Adrenal gland (tissue), 5 donors: ENCODE measurements at regions not wholly inside any gene's neighbourhood (a gene's known extent, or its start where the extent isn't known, plus 50 kb on each side); places are given as distances from the start of the nearest gene placed in this dataset.
"Not testable (repeated sequence)": the region's sequence is repeated elsewhere in the genome, so short reads cannot be mapped to it uniquely, and the experiment has no call there.

ENCODE experiments used
- POLR2A ChIP-seq, 2 donors: fragments of 450-650 bp; IDR thresholded peaks; one replicate each; pipeline ENCODE4 v1.6.1; 2017; ENCODE audit warnings: antibody characterized with exemption in 2 of 2, mild to moderate bottlenecking in 2 of 2, moderate library complexity in 1 of 2
- TF ChIP-seq, protein P1 (sequence below), 6 experiments: fragments of 450-650 bp in 4 of 6; fragments of 200-600 bp in 2 of 6; sonication (generic) in 1 of 6; IDR thresholded peaks; 1 replicate in 5 of 6; 2 replicates in 1 of 6; pipeline versions ENCODE4 v1.5.1 to v1.8.0; 2016 to 2021; ENCODE audit warnings: antibody characterized with exemption in 6 of 6, mild to moderate bottlenecking in 2 of 6, moderate library complexity in 1 of 6
- donor health status: DM: no; HTN: no; CAD: no.

DNA sequence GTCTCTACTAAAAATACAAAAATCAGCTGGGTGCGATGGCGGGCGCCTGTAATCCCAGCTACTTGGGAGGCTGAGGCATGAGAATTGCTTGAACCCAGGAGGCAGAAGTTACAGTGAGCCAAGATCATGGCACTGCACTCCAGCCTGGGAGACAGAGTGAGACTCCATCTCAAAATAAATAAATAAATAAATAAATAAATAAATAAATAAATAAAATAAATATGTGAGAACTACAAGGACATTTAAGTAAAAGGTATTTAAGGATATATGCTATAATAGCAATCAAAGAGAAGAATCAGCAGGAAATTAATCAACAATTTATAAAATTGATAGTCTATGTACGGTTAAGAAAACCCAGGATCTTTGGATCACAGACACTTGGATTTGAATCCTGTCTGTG, 154.0 kb upstream of the MPDZ start:
- TF ChIP-seq, protein P1, sequence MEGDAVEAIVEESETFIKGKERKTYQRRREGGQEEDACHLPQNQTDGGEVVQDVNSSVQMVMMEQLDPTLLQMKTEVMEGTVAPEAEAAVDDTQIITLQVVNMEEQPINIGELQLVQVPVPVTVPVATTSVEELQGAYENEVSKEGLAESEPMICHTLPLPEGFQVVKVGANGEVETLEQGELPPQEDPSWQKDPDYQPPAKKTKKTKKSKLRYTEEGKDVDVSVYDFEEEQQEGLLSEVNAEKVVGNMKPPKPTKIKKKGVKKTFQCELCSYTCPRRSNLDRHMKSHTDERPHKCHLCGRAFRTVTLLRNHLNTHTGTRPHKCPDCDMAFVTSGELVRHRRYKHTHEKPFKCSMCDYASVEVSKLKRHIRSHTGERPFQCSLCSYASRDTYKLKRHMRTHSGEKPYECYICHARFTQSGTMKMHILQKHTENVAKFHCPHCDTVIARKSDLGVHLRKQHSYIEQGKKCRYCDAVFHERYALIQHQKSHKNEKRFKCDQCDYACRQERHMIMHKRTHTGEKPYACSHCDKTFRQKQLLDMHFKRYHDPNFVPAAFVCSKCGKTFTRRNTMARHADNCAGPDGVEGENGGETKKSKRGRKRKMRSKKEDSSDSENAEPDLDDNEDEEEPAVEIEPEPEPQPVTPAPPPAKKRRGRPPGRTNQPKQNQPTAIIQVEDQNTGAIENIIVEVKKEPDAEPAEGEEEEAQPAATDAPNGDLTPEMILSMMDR (IDR thresholded peaks at IDR 0.05), result not testable (repeated sequence)
- TF ChIP-seq POLR2A (IDR thresholded peaks at IDR 0.05), result not testable (repeated sequence)
